GM23338 (cell line): ENCODE measurements at regions not wholly inside any gene's neighbourhood (a gene's known extent, or its start where the extent isn't known, plus 50 kb on each side); places are given as distances from the start of the nearest gene placed in this dataset.

Source experiments
- ATAC-seq: fragments of 200-7000 bp; cut with Tn5 transposase; 3 replicates; pipeline ENCODE4 v1.9.1; 2020
- DNase-seq: peaks from one replicate; pipeline ENCODE4 v3.0.0-alpha.2; 2015; ENCODE audit warnings: low spot score
- H2AFZ ChIP-seq: fragments of 200-600 bp; sonication (generic); 2 replicates; pipeline ENCODE4 v1.8.0; 2016; ENCODE audit warnings: antibody characterized with exemption, mild to moderate bottlenecking, moderate library complexity
- H3F3A ChIP-seq: fragments of 200-600 bp; sonication (generic); replicated peaks from 2 replicates; pipeline ENCODE4 v1.8.0; 2017; ENCODE audit warnings: antibody characterized with exemption, mixed run types, low read depth
- H3K27ac ChIP-seq: fragments of 200-600 bp; sonication (generic); 2 replicates; pipeline ENCODE4 v1.6.1; 2016; ENCODE audit warnings: low read depth
- H3K27me3 ChIP-seq: fragments of 200-600 bp; sonication (generic); 2 replicates; pipeline ENCODE4 v1.8.0; 2016; ENCODE audit warnings: mild to moderate bottlenecking, mixed run types, moderate library complexity; ENCODE audit not compliant: insufficient read depth
- H3K36me3 ChIP-seq: fragments of 200-600 bp; sonication (generic); 2 replicates; pipeline ENCODE4 v1.8.0; 2016; ENCODE audit warnings: mild to moderate bottlenecking; ENCODE audit not compliant: insufficient read depth
- H3K4me1 ChIP-seq: fragments of 200-600 bp; sonication (generic); 2 replicates; pipeline ENCODE4 v1.8.0; 2016; ENCODE audit warnings: mild to moderate bottlenecking, moderate library complexity; ENCODE audit not compliant: insufficient read depth
- H3K4me2 ChIP-seq: fragments of 200-600 bp; sonication (generic); 2 replicates; pipeline ENCODE4 v1.7.1; 2017; ENCODE audit warnings: mixed run types
- H3K4me3 ChIP-seq: fragments of 200-600 bp; sonication (generic); 2 replicates; pipeline ENCODE4 v1.6.1; 2016; ENCODE audit warnings: mixed run types
- H3K79me2 ChIP-seq: fragments of 200-600 bp; sonication (generic); replicated peaks from 2 replicates; pipeline ENCODE4 v1.8.0; 2017; ENCODE audit warnings: mild to moderate bottlenecking; ENCODE audit not compliant: insufficient read depth
- H3K9me2 ChIP-seq: fragments of 200-600 bp; sonication (generic); 2 replicates; pipeline ENCODE4 v1.8.0; 2017; ENCODE audit not compliant: insufficient read depth
- H4K20me1 ChIP-seq: fragments of 200-600 bp; sonication (generic); replicated peaks from 2 replicates; pipeline ENCODE4 v1.8.0; 2017; ENCODE audit warnings: mild to moderate bottlenecking; ENCODE audit not compliant: insufficient read depth
- H3K27ac Mint-ChIP-seq: 2 replicates; pipeline ENCODE4 v1.8.0; 2020; ENCODE audit warnings: inconsistent platforms, mild to moderate bottlenecking, moderate library complexity, mixed read lengths
- H3K27me3 Mint-ChIP-seq: 3 replicates; pipeline ENCODE4 v1.8.0; 2022; ENCODE audit warnings: low read depth, mild to moderate bottlenecking, moderate library complexity, mixed read lengths, inconsistent platforms; ENCODE audit not compliant: insufficient read depth, poor library complexity
- H3K36me3 Mint-ChIP-seq: 3 replicates; pipeline ENCODE4 v1.8.0; 2021; ENCODE audit warnings: low read depth, mild to moderate bottlenecking, inconsistent platforms, moderate library complexity, mixed read lengths
- H3K4me1 Mint-ChIP-seq: 3 replicates; pipeline ENCODE4 v1.8.0; 2020; ENCODE audit warnings: mild to moderate bottlenecking, inconsistent platforms, mixed read lengths
- H3K4me3 Mint-ChIP-seq: 3 replicates; pipeline ENCODE4 v1.8.0; 2021; ENCODE audit warnings: moderate library complexity, mild to moderate bottlenecking, inconsistent platforms, mixed read lengths
- H3K9me3 Mint-ChIP-seq: 3 replicates; pipeline ENCODE4 v1.8.0; 2020; ENCODE audit warnings: moderate library complexity, mild to moderate bottlenecking, inconsistent platforms, mixed read lengths
- CREB1 ChIP-seq: fragments of 250-450 bp; sonication (Bioruptor Pico); IDR thresholded peaks from 2 replicates; pipeline ENCODE4 v1.5.0; 2020; ENCODE audit warnings: low read depth, mild to moderate bottlenecking, moderate library complexity
- CTCF ChIP-seq, 2 experiments: fragments of 200-600 bp in 1 of 2; sonication (generic) in 1 of 2; conservative IDR thresholded peaks; 2 replicates each; pipeline versions ENCODE4 v1.5.1 to v1.6.1; 2016 to 2017; ENCODE audit warnings: antibody characterized with exemption in 2 of 2, low read depth in 2 of 2, mild to moderate bottlenecking in 2 of 2, moderate library complexity in 1 of 2
- ETS1 ChIP-seq: IDR thresholded peaks from 2 replicates; pipeline ENCODE4 v1.6.1; 2016; ENCODE audit warnings: antibody characterized with exemption
- EZH2 ChIP-seq: fragments of 200-600 bp; sonication (generic); IDR thresholded peaks from one replicate; pipeline ENCODE4 v1.8.0; 2017; ENCODE audit warnings: antibody characterized with exemption, mild to moderate bottlenecking, low read depth; ENCODE audit not compliant: unreplicated experiment
- EZH2phosphoT487 ChIP-seq: fragments of 200-600 bp; sonication (generic); IDR thresholded peaks from one replicate; pipeline ENCODE4 v1.8.1; 2018; ENCODE audit warnings: antibody characterized with exemption; ENCODE audit not compliant: unreplicated experiment
- JUNB ChIP-seq: IDR thresholded peaks from one replicate; pipeline ENCODE4 v1.6.1; 2016; ENCODE audit warnings: antibody characterized with exemption; ENCODE audit not compliant: unreplicated experiment
- NANOG ChIP-seq: IDR thresholded peaks from 2 replicates; pipeline ENCODE4 v1.6.1; 2016; ENCODE audit warnings: antibody characterized with exemption, borderline replicate concordance
- POLR2AphosphoS5 ChIP-seq: IDR thresholded peaks from 2 replicates; pipeline ENCODE4 v1.6.1; 2016; ENCODE audit warnings: antibody characterized with exemption, low read depth
- REST ChIP-seq: IDR thresholded peaks from one replicate; pipeline ENCODE4 v1.6.1; 2018; ENCODE audit warnings: antibody characterized with exemption; ENCODE audit not compliant: unreplicated experiment
- STAT1 ChIP-seq: IDR thresholded peaks from one replicate; pipeline ENCODE4 v1.6.1; 2016; ENCODE audit warnings: antibody characterized with exemption; ENCODE audit not compliant: unreplicated experiment
- ZNF114 ChIP-seq: fragments of 250-450 bp; sonication (Bioruptor Pico); IDR thresholded peaks from 2 replicates; pipeline ENCODE4 v1.5.0; 2020; ENCODE audit warnings: mild to moderate bottlenecking, moderate library complexity
- ZNF331 ChIP-seq: fragments of 250-450 bp; sonication (Bioruptor Pico); IDR thresholded peaks from 2 replicates; pipeline ENCODE4 v1.5.0; 2020; ENCODE audit warnings: low read depth, mild to moderate bottlenecking, moderate library complexity
- ZNF462 ChIP-seq: fragments of 250-450 bp; sonication (Bioruptor Pico); IDR thresholded peaks from 2 replicates; pipeline ENCODE4 v1.5.0; 2020; ENCODE audit warnings: mild to moderate bottlenecking, moderate library complexity

- Mint-ChIP-seq H3K9me3 (peaks cover 16% of the 10 kb centered on the region; the same call in 2 of the 3 replicates), H3K36me3 (peaks cover 15% of the 10 kb centered on the region; the same call in 2 of the 3 replicates), H3K27me3 (peaks cover 3% of the 10 kb centered on the region), H3K4me1 (peaks cover 15% of the 10 kb centered on the region), H3K4me3 (no peak overlapping the region), H3K27ac (no peak overlapping the region)
- no peaks in the 10 kb centered on the region for H3K9me2 ChIP-seq
- no peak for DNase-seq
- H4K20me1 ChIP-seq = no peaks in the 10 kb centered on the region
- no peak overlapping the region for H3K27ac ChIP-seq
- no peaks in the 10 kb centered on the region for H3K27me3 ChIP-seq
- H3K4me1 ChIP-seq = peaks cover 21% of the 10 kb centered on the region
- H3F3A ChIP-seq = no peaks in the 10 kb centered on the region
- no peak overlapping the region for H3K4me3 ChIP-seq
- peaks cover 4% of the 10 kb centered on the region; the same call in 1 of the 2 replicates for H3K36me3 ChIP-seq
- H3K4me2 ChIP-seq = no peak overlapping the region
- TF ChIP-seq CREB1 (CRISPR knock-in tag) (no peak), NANOG (no peak), ZNF331 (no peak), ZNF462 (no peak), ETS1 (no peak), JUNB (no peak), CTCF (conservative IDR thresholded peaks at IDR 0.05; ENCODE audit: low read depth in 2 of 2) (no peak), ZNF114 (CRISPR knock-in tag) (no peak), POLR2AphosphoS5 (no peak), EZH2phosphoT487 (no peak), REST (no peak), EZH2 (no peak), STAT1 (no peak)
- peak overlapping the region; percentile 53; the same call in 1 of the 2 replicates for H2AFZ ChIP-seq
- no peak for ATAC-seq
- no peaks in the 10 kb centered on the region for H3K79me2 ChIP-seq
These were observed 262.4 kb upstream of the PDE3A start for GRCh38 chr12:20105943-20106342.
